ENCODE measurements at regions not wholly inside any gene's neighbourhood (a gene's known extent, or its start where the extent isn't known, plus 50 kb on each side); places are given as distances from the start of the nearest gene placed in this dataset.

DNA sequence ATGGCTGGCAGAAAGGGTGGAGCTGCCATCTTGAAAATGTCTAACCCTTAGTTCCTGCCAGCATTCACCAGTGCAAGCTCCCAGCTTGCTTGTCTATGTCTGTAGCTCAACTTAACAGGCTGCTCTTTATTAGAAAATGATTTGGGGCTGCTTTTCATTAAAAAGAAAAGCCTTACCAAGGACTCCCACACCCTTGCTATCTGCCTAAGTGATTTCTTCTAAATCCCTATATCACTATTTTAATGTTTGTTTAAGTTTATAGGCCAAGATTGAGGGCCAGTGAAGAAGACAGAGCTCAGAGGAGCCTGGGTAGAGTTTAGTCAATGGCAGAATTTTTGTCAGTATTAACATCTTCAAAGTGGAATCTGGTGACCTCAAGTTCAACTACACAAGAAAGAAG, 336.8 kb upstream of the CHRM3 start:
- Histone ChIP-seq H3K4me1 (no peaks in the 10 kb centered on the region), H3K36me3 (no peaks in the 10 kb centered on the region), H3K9me3 (peaks cover 0 to 3% (median 0%) of the 10 kb centered on the region in 11 donors), H3K27ac (no peak overlapping the region), H3K4me3 (no peak overlapping the region), H3K27me3 (no peaks in the 10 kb centered on the region)
- intact Hi-C loops (cut with DNase I) = no loop called here
- DNase-seq (no peak), ATAC-seq (no peak)
- TF ChIP-seq, protein P1, sequence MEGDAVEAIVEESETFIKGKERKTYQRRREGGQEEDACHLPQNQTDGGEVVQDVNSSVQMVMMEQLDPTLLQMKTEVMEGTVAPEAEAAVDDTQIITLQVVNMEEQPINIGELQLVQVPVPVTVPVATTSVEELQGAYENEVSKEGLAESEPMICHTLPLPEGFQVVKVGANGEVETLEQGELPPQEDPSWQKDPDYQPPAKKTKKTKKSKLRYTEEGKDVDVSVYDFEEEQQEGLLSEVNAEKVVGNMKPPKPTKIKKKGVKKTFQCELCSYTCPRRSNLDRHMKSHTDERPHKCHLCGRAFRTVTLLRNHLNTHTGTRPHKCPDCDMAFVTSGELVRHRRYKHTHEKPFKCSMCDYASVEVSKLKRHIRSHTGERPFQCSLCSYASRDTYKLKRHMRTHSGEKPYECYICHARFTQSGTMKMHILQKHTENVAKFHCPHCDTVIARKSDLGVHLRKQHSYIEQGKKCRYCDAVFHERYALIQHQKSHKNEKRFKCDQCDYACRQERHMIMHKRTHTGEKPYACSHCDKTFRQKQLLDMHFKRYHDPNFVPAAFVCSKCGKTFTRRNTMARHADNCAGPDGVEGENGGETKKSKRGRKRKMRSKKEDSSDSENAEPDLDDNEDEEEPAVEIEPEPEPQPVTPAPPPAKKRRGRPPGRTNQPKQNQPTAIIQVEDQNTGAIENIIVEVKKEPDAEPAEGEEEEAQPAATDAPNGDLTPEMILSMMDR (IDR thresholded peaks at IDR 0.05) = no peak

DNA sequence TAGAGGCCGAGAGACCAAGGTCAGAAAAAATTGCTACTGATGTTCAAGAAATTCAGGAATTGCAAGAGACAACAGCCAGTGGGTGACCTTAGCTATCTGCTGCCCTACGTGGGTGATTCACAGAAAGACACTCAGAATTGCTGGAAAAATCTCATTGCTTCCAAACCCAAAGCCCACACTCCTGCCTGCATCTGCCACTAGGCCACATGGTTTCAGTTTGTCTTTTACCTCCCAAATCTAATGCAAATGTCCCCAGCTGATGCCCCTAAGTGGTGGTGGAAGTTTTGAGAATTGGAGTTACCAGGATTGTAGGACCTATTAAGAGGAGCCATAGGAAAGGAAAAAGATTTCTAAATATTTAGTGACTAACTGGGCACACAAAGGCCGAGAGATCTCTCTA, 341.5 kb upstream of the CHRM3 start:
- intact Hi-C loops (cut with DNase I) = no loop called here
- no peaks in the 10 kb centered on the region for H3K36me3 ChIP-seq
- no peaks in the 10 kb centered on the region for H3K4me1 ChIP-seq
- TF ChIP-seq, protein P1 (IDR thresholded peaks at IDR 0.05) = no peak
- H3K9me3 ChIP-seq = no peaks in the 10 kb centered on the region
- no peak for ATAC-seq
- 77 to 82% methylated on average over 3 of the region's 3 CpGs for WGBS, 2 donors
- no peak overlapping the region for H3K27ac ChIP-seq
- no peak for DNase-seq
- no peak overlapping the region for H3K4me3 ChIP-seq
- H3K27me3 ChIP-seq = no peaks in the 10 kb centered on the region

DNA sequence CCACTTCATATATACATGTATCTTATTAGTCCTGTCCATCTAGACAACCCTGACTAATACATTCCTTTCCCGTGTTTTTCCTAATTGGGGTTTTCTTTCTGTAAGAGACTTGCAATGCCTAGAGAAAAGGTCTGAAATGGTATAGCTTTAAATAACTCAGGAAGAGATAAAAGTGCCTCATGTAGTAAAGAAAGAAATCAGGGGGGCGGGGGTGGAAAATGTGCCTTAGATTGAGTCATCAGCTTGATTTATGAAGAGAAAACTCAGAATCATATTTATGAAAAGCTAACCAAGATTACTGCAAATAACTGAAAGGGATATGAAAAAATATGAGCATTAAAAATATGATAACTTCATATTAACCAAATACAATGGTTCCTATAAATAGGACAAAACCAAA, 345.8 kb upstream of the CHRM3 start:
- no peak overlapping the region for H3K4me3 ChIP-seq
- TF ChIP-seq, protein P1 (IDR thresholded peaks at IDR 0.05) = no peak
- no peak overlapping the region for H3K27ac ChIP-seq
- no peaks in the 10 kb centered on the region for H3K9me3 ChIP-seq
- no peaks in the 10 kb centered on the region for H3K4me1 ChIP-seq
- no peaks in the 10 kb centered on the region for H3K27me3 ChIP-seq
- ATAC-seq = no peak
- no peak for DNase-seq
- intact Hi-C loops (cut with DNase I) = no loop called here
- 47 to 55% methylated on average over 2 of the region's 2 CpGs for WGBS, 2 donors
- H3K36me3 ChIP-seq = no peaks in the 10 kb centered on the region

DNA sequence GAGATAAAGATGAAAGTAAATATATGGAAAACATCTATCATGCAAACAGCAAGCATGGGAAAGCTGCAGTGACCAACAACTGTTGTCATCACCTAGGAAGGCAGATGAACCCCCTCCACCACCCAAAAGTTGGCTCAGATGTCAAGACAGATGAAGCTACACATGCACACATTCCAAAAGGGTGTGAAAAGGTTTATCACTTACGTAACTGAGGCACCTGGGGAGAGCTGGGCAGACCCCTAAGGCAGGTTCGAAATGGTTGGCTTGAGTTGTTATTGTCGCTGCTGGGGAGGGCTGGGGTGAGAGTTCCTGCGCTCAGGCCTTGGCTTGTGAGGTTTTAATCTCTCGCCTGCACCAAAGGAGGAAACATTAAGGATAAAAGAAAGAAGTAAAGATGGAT, 355.1 kb upstream of the CHRM3 start:
- 43 to 47% methylated on average over 5 of the region's 5 CpGs for WGBS, 2 donors
- intact Hi-C loops (cut with DNase I) = no loop called here
- no peak for ATAC-seq

More for the DNA sequence above, 355.1 kb upstream of the CHRM3 start:
- H3K4me3 ChIP-seq = no peak overlapping the region
- no peaks in the 10 kb centered on the region for H3K27me3 ChIP-seq
- TF ChIP-seq, protein P1 (IDR thresholded peaks at IDR 0.05) = no peak
- no peak for DNase-seq
- H3K4me1 ChIP-seq = no peaks in the 10 kb centered on the region
- H3K9me3 ChIP-seq = peaks cover 0 to 8% (median 0%) of the 10 kb centered on the region in 11 donors
- no peak overlapping the region for H3K27ac ChIP-seq
- no peaks in the 10 kb centered on the region for H3K36me3 ChIP-seq

Measured in heart right ventricle (tissue), 16 donors.